ENCODE measurements at regions not wholly inside any gene's neighbourhood (a gene's known extent, or its start where the extent isn't known, plus 50 kb on each side); places are given as distances from the start of the nearest gene placed in this dataset.

GRCh38 chr10:33529234-33529633, 194.8 kb upstream of the NRP1 start:
- TF ChIP-seq CTCF (IDR thresholded peaks at IDR 0.05) (no peak), POLR2A (IDR thresholded peaks at IDR 0.05) (no peak), POLR2AphosphoS5 (IDR thresholded peaks at IDR 0.05) (no peak), EP300 (IDR thresholded peaks at IDR 0.05) (no peak)
